HG03469 (cell line): ENCODE measurements at regions not wholly inside any gene's neighbourhood (a gene's known extent, or its start where the extent isn't known, plus 50 kb on each side); places are given as distances from the start of the nearest gene placed in this dataset.

Experiments used
- ATAC-seq: cut with Tn5 transposase; IDR thresholded peaks from one replicate; pipeline ENCODE4 v1.9.1; 2021; ENCODE audit warnings: mild to moderate bottlenecking, moderate library complexity, moderate number of reproducible peaks; ENCODE audit not compliant: unreplicated experiment

DNA sequence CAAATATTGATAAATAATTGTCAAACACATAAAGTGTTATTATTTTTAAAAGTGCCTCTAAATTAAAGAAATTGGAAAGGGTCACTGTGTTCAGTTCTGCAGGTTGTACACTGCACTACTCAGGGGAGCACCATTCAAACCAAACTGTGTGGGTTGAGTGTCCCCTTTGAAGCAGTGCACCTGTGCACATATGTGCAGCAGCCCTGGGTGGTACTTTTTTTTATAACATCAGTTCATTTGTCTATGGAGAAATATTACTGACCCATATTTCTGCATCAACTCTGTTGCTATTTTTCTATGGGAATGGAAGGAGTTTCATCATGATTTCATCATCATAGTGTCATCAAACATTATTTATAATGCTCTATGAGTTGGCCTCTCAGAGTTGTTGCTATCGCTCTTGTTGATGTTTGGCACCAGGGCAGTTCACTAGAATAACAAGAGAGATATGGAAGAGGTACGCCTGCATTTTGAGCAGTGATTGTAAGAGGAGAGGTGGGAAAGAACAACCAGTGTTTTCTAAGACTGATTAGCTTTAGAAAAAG is 457.6 kb downstream of the TFAP2A start:
- ATAC-seq = no peak

DNA sequence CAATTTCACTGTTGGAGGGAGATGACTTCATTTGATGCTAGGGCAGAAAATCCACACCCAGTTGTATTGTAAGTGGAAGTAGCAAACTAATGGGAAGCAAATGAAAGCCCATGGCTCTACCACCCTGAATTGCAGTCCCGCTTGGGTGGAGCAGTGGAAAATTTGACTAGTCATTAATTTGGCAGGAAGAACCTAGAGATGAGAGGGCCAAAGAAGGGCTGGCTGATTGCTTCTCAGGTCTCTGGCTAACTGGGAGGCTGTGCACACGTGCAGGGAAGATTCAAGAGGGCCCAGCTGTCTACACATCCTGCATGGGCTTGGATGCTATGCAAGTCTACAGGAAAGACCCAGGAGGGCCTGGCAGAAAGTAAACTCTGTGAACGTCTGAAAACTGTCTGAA is 466.2 kb downstream of the TFAP2A start:
- no peak for ATAC-seq

DNA sequence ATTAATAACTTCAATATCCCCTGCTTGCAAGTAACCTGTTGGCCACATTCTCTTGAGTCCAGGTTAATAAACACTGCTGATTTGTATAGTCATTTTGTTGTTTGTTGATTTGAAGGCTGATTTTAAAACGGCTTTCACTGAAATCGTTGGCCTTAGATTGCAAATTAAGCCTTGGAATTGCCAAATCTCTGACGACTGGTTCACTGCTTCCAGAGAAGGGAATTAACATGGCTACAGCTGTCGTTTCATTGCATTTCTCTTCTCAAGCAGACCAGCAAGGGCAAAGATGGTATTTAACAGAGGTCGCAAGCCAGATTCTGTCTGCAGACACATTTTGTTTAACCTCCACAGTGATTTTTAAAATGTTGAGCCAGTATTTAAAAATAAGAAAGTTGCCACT is 470.9 kb downstream of the TFAP2A start:
- no peak for ATAC-seq

DNA sequence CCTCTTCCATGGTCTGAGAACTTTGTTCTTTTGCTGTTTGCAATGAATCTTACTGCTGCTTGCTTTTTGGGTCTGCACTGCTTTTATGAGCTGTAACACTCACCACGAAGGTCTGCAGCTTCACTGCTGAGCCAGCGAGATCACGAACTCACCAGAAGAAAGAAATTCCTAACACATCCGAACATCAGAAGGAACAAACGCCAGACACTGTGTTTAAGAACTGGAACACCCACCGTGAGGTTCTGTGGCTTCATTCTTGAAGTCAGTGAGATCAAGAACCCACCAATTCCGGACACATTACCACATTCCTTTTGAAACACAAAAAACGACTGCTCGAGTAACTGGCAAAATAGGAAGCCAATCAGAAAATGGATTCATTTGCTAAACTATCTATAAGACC is 471.8 kb downstream of the TFAP2A start:
- ATAC-seq = no peak

DNA sequence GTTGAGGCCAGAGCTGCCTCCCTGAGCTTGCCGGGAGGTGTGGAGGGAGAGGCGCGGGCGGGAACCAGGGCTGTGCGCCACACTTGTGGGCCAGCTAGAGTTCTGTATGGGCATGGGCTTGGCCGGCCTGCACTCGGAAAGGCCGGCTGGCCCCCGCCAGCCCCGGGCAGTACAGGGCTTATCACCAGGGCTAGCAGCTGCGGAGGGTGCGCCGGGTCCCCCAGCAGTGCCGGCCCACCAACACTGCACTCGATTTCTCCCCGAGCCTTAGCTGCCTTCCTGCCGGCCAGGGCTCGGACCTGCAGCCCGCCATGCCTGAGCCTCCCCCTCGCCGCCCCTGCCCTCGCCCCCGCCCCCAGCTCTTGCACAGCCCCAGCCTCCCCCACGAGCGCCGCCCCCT is 472.7 kb downstream of the TFAP2A start:
- no peak for ATAC-seq

DNA sequence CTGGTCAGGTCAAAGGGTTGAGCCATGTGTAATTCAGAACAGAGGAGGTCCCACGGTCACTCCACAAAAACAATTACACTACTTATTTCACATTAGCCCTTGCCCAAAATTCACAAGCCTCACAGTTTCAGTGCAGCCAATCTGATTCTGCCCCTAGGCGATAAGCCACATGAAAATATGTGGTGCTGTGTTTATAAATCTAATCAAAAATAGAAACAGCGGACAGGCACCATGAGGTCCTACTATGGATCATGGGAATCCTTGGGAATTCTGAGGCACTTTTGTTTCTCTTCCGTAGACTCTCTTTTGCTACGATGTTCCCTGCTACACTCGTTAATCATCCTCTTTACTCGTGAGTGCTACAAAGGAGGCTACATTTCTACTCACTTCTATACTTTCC is 476.1 kb downstream of the TFAP2A start:
- ATAC-seq = no peak

DNA sequence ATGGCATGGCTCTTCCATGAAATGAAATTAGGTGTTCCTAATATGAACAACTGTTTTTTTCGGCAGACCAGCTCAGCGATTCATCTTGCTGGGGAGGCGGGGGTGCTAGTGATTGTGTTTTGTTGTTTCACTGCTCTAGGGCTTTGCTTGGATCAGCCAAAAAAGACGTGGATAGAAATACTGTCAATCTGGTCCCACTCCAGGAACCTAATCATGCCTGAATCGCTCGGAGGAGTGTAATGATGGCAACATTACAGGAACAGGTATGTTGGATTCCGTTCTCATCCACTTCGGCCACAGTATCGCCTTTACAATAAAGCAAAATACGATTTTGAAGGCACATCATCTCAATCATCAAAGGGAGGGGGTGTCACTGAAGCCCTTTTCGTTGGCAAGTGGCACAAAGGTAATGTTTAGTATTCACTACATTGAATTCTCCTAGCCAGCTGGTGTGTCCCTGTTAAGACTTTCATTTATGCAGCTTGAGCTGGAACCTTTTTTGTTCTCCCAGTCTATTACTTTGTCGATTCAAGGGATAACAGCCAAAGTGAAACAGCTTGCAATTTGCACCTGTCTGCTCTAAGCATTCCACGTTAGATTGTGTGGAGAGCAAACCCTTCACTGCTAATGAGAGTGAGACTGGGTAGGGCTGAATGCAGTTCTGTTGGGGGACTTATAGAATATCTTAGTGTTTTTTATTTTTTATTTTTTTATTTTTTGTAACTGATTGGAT is 477.7 kb downstream of the TFAP2A start:
- no peak for ATAC-seq

DNA sequence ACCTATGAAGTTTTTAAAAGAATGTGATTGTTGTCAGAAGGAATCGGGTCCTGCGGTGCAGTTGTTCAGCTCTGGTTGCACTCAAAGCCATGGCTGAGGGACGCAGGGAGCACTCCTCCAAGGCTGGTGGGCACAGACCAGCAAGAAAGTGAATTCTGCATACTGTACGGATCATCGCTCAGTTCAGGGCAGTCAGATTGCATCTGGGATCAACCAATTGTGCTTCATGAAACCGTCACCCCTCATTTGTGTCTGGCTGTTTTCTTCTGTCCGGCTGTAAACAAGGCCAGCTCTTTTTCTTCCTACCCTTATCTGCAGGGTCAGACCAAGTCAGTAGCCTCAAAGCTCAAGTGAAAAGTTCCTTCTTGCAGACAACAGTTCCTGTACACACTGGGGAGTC is 478.3 kb downstream of the TFAP2A start:
- no peak for ATAC-seq

DNA sequence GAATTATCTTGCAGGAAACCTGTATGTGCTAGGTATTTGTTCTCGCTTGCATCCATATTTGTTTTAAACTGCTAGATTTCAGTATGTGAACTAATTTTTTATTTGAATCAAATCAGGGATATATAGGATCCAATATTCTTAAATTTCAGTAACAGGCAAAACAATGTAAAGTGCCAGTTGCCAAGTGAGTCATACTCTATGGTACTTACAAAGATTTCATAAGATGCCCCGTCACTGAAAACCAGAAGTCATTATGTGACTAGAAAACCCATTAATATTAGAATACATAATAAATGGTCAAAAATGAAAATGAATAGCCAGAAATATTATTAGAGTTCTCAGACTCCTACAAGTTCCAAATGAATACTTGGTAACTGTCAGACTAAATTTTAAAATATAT is 481.2 kb downstream of the TFAP2A start:
- ATAC-seq = no peak

DNA sequence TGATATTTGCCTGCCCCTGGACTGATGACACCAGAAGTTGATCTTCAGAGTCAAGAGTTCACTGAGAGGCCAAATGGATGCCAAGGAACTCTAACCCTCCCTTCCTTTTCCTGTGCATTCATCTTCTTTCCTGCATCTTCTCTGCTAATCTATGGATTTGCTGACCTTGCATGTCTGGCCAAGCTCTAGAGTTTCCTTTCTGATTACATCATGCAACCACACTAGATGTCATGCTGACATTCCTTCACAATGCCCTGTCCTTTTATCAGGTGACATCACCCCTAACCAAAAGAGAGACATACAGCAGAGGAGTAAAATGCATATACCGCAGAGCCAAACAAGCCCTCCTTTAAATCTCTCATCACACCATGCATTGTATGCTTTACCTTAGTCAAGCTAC is 487.6 kb downstream of the TFAP2A start:
- ATAC-seq = no peak

DNA sequence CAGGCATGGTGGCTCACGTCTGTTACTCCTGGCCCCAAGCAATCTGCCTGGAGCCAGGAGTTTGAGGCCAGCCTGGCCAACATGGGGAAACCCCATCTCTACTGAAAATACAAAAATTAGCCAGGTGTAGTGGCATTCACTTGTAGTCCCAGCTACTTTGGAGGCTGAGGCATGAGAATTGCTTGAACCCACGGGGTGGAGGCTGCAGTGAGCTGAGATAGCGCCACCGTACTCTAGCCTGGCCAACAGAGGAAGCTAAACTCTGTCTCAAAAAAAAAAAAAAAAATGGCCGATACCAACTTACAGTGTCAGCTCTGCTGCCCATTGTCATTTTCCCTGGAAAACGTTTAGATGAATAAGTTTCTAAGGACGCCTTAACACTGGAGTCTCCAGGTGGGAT is 489.9 kb downstream of the TFAP2A start:
- ATAC-seq = no peak

DNA sequence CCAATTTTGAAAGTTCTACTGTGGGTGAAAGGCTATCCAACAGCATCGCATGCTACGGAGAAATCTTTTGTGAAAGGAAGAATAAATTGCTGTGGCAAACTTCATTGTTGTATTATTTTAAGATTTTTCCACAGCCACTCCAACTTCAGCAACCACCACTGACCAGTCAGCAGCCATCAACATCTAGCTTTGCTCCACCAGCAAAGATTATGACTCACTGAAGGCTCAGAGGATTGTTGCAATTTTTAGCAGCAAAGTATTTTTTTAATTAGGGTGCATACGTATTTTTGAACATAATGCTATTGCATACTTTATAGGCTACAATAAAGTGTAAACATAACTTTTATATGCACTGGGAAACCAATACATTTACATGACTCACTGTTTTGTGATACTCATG is 493.5 kb downstream of the TFAP2A start:
- ATAC-seq = no peak

DNA sequence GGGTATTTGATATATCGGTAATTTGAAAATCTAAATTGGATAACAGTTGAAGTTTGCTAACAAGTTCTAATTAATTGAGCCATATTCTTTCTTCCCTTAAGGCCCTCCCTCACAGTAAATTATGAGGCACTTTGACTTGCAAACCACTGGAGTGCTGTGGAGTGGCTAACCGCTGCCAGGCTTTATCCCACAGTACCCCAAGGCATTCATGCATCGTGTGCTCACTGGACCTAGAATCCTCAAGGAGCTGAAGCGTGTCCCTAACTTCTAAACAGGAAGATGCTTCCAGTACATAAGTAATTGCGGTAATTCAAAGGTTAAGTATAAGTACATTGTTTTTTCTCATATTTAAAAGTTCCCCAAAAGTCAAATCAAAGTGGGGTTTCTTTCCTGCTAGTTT is 499.9 kb downstream of the TFAP2A start:
- ATAC-seq = no peak

DNA sequence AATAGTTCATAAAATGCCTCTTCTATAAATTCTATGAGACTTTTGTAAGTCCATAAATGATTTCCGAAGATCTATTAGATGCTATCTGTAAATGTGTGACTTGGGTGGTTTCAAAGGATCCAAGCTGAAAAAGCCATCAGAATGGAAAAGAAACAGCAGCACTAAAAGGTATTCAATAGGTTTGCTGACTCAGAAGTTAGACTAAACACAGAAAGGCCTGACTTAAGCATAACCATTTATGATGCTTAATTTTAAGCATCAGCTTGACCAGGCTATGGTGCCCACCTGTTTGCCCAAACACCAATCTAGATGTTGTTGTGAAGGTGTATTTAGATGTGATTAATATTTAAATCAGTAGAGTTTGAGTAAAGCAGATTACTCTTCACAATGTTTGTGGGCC is 513.5 kb downstream of the TFAP2A start:
- ATAC-seq = no peak

DNA sequence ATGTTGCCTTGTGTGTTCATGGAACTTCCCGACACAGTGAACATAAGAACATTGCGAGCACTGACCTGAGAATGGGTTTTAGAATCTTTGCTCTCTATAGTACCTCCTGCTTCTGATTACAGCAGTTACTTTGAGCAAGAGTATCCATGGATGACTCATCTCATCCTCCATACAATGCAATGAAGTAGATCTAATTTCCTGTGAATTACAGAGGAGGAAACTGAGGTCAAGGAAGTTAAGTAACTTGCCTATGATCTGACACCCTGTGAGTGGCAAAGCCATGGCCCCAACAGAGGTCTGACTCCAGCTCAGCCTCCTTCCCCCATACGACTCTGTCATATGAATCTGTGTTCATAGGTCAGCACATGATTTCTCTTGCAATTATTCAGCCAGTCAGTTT is 518.1 kb downstream of the TFAP2A start:
- no peak for ATAC-seq

DNA sequence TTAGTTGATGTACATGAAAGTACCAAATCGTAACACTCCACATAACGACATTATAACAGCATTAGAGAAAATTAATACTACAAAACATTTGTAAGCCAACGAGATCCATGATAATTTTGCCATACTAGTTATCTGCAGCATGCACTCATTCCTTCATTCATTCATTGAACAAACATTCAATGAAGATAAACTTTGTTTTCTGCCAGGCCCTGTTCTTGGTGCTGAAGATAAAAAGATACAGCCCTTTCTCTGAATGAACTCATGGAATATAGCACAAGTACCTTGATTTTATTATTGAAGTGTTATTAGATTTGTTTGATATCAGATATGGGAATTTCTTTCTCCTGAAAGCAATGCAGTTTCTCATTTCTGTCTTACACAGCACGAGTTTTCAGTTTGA is 524.0 kb downstream of the TFAP2A start:
- ATAC-seq = no peak

DNA sequence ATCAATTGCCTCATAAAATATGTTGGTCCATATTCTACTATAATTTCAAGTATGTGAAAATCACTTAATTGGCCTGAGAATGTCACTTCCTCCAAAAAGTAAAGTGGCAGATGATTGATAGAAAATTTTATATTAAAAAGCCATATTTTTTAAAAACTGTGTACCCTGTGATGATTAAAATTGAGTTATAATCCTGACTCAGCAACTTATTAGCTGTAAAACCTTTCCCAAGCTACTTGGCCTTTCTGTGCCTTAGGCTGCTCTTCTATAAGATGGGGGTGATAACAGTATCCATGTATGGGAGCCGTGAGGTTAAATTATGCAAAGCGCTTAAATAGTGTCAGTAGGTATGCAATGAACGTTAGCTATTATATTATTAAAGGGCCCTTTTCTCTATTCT is 524.4 kb downstream of the TFAP2A start:
- no peak for ATAC-seq

DNA sequence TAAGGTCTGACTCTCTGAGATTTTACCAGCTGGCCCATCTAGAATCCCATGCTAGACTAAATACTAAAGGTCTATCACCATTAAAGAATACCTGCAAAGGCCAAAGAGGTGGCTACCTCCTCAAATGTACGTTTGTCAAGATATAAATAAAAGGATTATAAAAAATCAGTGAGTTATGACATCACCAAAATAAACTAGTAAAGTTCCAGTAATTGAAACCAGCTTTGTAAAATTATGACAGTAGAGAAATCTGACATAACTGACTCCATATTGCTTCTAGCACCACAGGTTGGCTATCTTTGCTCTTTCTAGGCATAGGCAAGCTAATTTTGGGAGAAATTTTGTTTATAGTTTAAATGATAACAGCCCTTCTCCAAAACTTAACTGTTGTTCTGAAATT is 536.3 kb downstream of the TFAP2A start:
- ATAC-seq = no peak

DNA sequence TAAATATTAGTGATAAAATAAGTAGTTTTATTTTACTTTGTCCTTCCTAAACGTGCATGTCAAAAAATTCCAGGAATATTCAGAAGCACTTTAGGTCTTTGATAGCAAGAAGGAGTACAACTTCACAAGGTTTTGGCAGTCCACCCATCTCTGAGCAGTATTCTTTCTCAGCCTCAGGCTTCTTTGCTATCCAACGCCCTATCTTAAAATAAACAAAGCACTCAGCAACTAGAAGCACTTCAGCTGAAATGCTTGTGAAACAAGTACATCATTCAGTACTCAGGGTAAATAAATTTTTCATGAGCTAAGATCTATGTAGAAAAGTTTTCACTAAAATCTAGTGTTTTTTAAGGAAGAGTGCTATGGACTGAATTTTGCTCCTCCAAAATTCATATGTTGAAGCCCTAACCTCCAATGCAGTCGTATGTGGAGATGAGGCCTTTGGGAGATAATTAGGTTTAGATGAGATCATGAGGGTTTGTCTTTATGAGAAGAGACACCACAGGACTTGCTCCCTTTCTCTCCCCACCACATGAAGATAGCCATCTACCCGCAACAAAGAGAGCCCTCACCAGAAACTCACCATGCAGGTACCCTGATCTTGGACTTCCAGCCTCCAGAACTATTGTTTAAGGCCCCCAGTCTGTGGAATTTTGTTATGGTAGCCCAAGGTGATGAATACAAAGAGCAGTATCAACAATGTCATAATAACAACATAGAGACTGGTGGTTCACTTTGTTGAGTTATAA is 539.1 kb downstream of the TFAP2A start:
- ATAC-seq = no peak

DNA sequence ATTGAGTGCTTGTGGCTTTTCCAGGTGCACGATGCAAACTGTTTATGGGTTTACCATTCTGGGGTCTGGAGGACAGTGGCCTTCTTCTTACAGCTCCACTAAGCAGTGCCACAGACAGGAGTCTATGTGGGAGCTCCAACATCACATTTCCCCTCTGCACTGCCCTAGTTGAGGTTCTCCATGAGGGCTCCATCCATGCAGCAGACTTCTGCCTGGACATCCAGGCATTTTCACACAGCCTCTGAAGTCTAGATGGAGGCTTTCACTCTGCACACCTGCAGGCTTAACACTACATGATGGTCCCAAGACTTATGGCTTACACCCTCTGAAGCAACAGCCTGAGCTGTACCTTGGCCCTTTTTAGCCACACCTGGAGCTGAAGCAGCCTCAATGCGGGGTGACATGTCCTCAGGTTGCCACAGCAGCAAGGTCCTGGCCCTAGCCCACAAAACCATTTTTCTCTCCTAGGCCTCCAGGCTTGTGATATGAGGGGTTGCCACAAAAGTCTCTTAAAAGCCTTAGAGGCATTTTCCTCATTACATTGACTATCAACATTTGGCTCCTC is 552.2 kb downstream of the TFAP2A start:
- ATAC-seq = no peak

DNA sequence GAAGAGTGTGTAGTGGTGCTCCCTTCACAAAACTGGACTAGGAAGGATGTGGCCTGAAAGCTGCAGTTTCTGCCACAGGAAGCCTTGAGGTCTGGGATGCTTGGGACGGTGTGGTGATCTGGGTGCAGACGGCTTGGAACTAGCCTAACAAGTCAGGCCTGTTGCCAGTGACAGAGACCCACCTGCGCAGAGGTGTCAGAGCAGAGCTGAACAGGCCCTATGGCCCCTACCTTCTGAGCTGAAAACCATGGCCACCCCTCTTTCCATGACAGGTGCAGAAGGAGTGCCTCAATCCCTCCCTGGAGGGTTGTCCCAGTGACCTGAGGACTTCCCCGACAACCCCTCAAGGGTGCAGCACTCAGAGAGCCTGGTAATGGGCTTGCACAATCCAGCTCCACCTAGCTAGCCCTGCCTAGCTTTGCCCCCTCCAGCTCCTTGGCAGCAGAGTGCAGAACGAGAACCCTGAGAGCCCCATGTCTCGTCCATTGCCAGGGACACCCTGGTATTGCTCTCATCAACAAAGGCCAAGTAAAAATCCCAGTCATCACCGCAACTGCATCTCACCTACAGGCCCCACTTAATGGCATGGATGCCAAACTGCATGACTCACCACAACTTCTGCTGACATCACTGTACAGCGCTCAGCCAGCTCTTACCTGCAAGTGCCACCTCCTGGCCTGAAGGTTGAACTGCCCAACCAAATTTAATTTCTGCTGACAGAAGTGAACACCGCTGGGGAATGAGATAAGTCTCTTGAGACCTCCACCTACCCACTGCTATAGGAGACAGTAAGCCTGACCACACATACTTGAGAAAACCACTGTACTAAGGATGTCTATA is 563.1 kb downstream of the TFAP2A start:
- no peak for ATAC-seq
